OCI-LY1 (cell line): ENCODE measurements at regions not wholly inside any gene's neighbourhood (a gene's known extent, or its start where the extent isn't known, plus 50 kb on each side); places are given as distances from the start of the nearest gene placed in this dataset.
A peak's percentile ranks its signal among the peaks of the same experiment; 100 is the strongest.

Experiments used
- H2AFZ ChIP-seq: fragments of 200-600 bp; sonication (generic), shearing (Covaris generic); 2 replicates; pipeline ENCODE4 v1.6.0; 2014; ENCODE audit warnings: antibody characterized with exemption, mild to moderate bottlenecking, low read length
- H3F3A ChIP-seq: fragments of 200-600 bp; sonication (generic), shearing (Covaris generic); 2 replicates; pipeline ENCODE4 v1.6.0; 2014; ENCODE audit warnings: mild to moderate bottlenecking, antibody characterized with exemption, low read length, moderate library complexity; ENCODE audit not compliant: insufficient read depth
- H3K27ac ChIP-seq: fragments of 200-600 bp; sonication (generic); 2 replicates; pipeline ENCODE4 v1.5.1; 2014; ENCODE audit warnings: low read length, mixed run types, mild to moderate bottlenecking, low read depth; ENCODE audit not compliant: poor library complexity, severe bottlenecking
- H3K27me3 ChIP-seq: fragments of 200-600 bp; sonication (generic); 2 replicates; pipeline ENCODE4 v1.6.0; 2014; ENCODE audit warnings: antibody characterized with exemption, mild to moderate bottlenecking, low read length, moderate library complexity; ENCODE audit not compliant: insufficient read depth
- H3K36me3 ChIP-seq: fragments of 200-600 bp; sonication (generic); 2 replicates; pipeline ENCODE4 v1.6.1; 2014; ENCODE audit warnings: mild to moderate bottlenecking, antibody characterized with exemption, low read length, moderate library complexity, mixed read lengths; ENCODE audit not compliant: insufficient read depth
- H3K4me1 ChIP-seq: fragments of 200-600 bp; sonication (generic); 2 replicates; pipeline ENCODE4 v1.5.1; 2014; ENCODE audit warnings: mild to moderate bottlenecking, low read length, moderate library complexity; ENCODE audit not compliant: insufficient read depth, severe bottlenecking
- H3K4me2 ChIP-seq: fragments of 200-600 bp; sonication (generic), shearing (Covaris generic); 2 replicates; pipeline ENCODE4 v1.6.1; 2014; ENCODE audit warnings: low read length
- H3K4me3 ChIP-seq: fragments of 200-600 bp; sonication (generic); 2 replicates; pipeline ENCODE4 v1.5.1; 2014; ENCODE audit warnings: low read length, low read depth, mild to moderate bottlenecking, mixed read lengths; ENCODE audit not compliant: poor library complexity, severe bottlenecking
- H3K79me2 ChIP-seq: fragments of 200-600 bp; shearing (Covaris generic); 2 replicates; pipeline ENCODE4 v1.6.1; 2016; ENCODE audit warnings: mixed run types, low read length, mixed read lengths; ENCODE audit not compliant: insufficient read depth
- H3K9ac ChIP-seq: fragments of 200-600 bp; sonication (generic), shearing (Covaris generic); 2 replicates; pipeline ENCODE4 v1.6.1; 2014; ENCODE audit warnings: mild to moderate bottlenecking, low read length, mixed read lengths
- H3K9me2 ChIP-seq: fragments of 200-600 bp; sonication (generic), shearing (Covaris generic); 2 replicates; pipeline ENCODE4 v1.6.1; 2014; ENCODE audit warnings: low read depth, mild to moderate bottlenecking, low read length, mixed read lengths
- H3K9me3 ChIP-seq: fragments of 200-600 bp; shearing (Covaris generic); 2 replicates; pipeline ENCODE4 v1.6.1; 2014; ENCODE audit warnings: low read length, mixed read lengths
- H4K20me1 ChIP-seq: fragments of 200-600 bp; sonication (generic), shearing (Covaris generic); 2 replicates; pipeline ENCODE4 v1.6.0; 2016; ENCODE audit warnings: mild to moderate bottlenecking, low read length; ENCODE audit not compliant: insufficient read depth
- CTCF ChIP-seq: fragments of 200-600 bp; sonication (generic), shearing (Covaris generic); IDR thresholded peaks from 2 replicates; pipeline ENCODE4 v1.5.1; 2017; ENCODE audit warnings: mild to moderate bottlenecking, antibody characterized with exemption, low read length, moderate library complexity, mixed read lengths
- EZH2 ChIP-seq: fragments of 200-600 bp; sonication (generic), shearing (Covaris generic); IDR thresholded peaks from 2 replicates; pipeline ENCODE4 v1.8.0; 2017; ENCODE audit warnings: borderline replicate concordance, mixed run types, mild to moderate bottlenecking, antibody characterized with exemption, low read length, moderate library complexity, mixed read lengths

GRCh38 chr5:56763711-56764466 is 51.5 kb upstream of the MAP3K1 start:
- peak overlapping the region; percentile 89 for H3K27ac ChIP-seq
- TF ChIP-seq CTCF (no peak), EZH2 (no peak)

GRCh38 chr5:56763182-56763581 is 52.2 kb upstream of the MAP3K1 start:
- H3K9ac ChIP-seq, result peak overlapping the region; percentile 35; the same call in 1 of the 2 replicates
- H3K9me2 ChIP-seq, result no peaks in the 10 kb centered on the region
- no peak overlapping the region for H3K4me3 ChIP-seq
- H3K4me1 ChIP-seq, result peaks cover 61% of the 10 kb centered on the region
- H2AFZ ChIP-seq, result no peak overlapping the region
- H4K20me1 ChIP-seq, result no peaks in the 10 kb centered on the region
- TF ChIP-seq CTCF (no peak), EZH2 (no peak)
- peak overlapping the region; percentile 89 for H3K27ac ChIP-seq
- no peaks in the 10 kb centered on the region for H3K36me3 ChIP-seq
- no peaks in the 10 kb centered on the region for H3K79me2 ChIP-seq
- H3F3A ChIP-seq, result no peaks in the 10 kb centered on the region
- no peaks in the 10 kb centered on the region for H3K9me3 ChIP-seq
- peak overlapping the region; percentile 43; the same call in 1 of the 2 replicates for H3K4me2 ChIP-seq
- H3K27me3 ChIP-seq, result no peaks in the 10 kb centered on the region

More at GRCh38 chr5:56763711-56764466, 51.5 kb upstream of the MAP3K1 start:
- no peaks in the 10 kb centered on the region for H3F3A ChIP-seq
- no peaks in the 10 kb centered on the region for H4K20me1 ChIP-seq
- H3K36me3 ChIP-seq, result no peaks in the 10 kb centered on the region
- no peaks in the 10 kb centered on the region for H3K79me2 ChIP-seq
- peaks cover 59% of the 10 kb centered on the region for H3K4me1 ChIP-seq
- no peak overlapping the region for H3K4me3 ChIP-seq
- H2AFZ ChIP-seq, result no peak overlapping the region
- peak overlapping the region; percentile 35; the same call in 1 of the 2 replicates for H3K9ac ChIP-seq
- H3K27me3 ChIP-seq, result no peaks in the 10 kb centered on the region
- peak overlapping the region; percentile 43 for H3K4me2 ChIP-seq
- H3K9me2 ChIP-seq, result no peaks in the 10 kb centered on the region
- H3K9me3 ChIP-seq, result no peaks in the 10 kb centered on the region

- peak overlapping the region; percentile 89 for H3K27ac ChIP-seq
Measured at GRCh38 chr5:56761151-56761885, 54.0 kb upstream of the MAP3K1 start.

More at GRCh38 chr5:56761151-56761885, 54.0 kb upstream of the MAP3K1 start:
- no peaks in the 10 kb centered on the region for H3K36me3 ChIP-seq
- peak overlapping the region; percentile 12; the same call in 1 of the 2 replicates for H2AFZ ChIP-seq
- H3K4me1 ChIP-seq, result peaks cover 69% of the 10 kb centered on the region
- peak overlapping the region; percentile 49 for H3K9ac ChIP-seq
- no peaks in the 10 kb centered on the region for H3K79me2 ChIP-seq
- H3K9me2 ChIP-seq, result no peaks in the 10 kb centered on the region
- peak overlapping the region; percentile 43 for H3K4me2 ChIP-seq
- H3K4me3 ChIP-seq, result no peak overlapping the region
- no peaks in the 10 kb centered on the region for H4K20me1 ChIP-seq
- H3K27me3 ChIP-seq, result no peaks in the 10 kb centered on the region
- TF ChIP-seq EZH2, result no peak
- no peak for TF ChIP-seq CTCF
- H3F3A ChIP-seq, result no peaks in the 10 kb centered on the region
- H3K9me3 ChIP-seq, result no peaks in the 10 kb centered on the region
